GM12875 (cell line): ENCODE measurements at regions not wholly inside any gene's neighbourhood (a gene's known extent, or its start where the extent isn't known, plus 50 kb on each side); places are given as distances from the start of the nearest gene placed in this dataset.

Experiments used
- H3K4me3 ChIP-seq: one replicate; pipeline ENCODE4 v1.5.1; 2011; ENCODE audit warnings: low read depth, low read length, control low read depth
- CTCF ChIP-seq: IDR thresholded peaks from 2 replicates; pipeline ENCODE4 v1.5.1; 2011; ENCODE audit warnings: low read depth, mild to moderate bottlenecking, control low read depth, inconsistent platforms, low read length, moderate library complexity, borderline replicate concordance; ENCODE audit not compliant: insufficient read depth

GRCh38 chr1:208533746-208534598 is 289.8 kb upstream of the PLXNA2 start:
- H3K4me3 ChIP-seq = no peak overlapping the region
- no peak for TF ChIP-seq CTCF

DNA sequence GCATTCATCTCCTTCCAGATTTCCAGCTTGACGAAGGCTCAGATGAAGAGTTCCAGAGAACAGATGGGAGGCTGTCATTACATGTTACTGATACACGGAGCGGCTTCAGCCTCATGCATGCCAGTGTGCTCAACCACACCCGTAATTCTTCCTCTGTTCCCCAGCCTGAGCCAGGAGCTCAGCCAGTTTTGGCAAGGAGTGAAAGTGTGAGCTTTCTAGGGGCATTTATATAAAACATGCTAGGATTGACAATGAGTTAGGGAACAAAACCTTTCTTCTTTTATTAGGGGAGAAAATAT is 290.4 kb upstream of the PLXNA2 start:
- no peak for TF ChIP-seq CTCF
- no peak overlapping the region for H3K4me3 ChIP-seq

GRCh38 chr1:208534979-208535378 is 290.8 kb upstream of the PLXNA2 start:
- no peak overlapping the region for H3K4me3 ChIP-seq
- no peak for TF ChIP-seq CTCF

GRCh38 chr1:208535511-208535910 is 291.3 kb upstream of the PLXNA2 start:
- H3K4me3 ChIP-seq = no peak overlapping the region
- no peak for TF ChIP-seq CTCF

DNA sequence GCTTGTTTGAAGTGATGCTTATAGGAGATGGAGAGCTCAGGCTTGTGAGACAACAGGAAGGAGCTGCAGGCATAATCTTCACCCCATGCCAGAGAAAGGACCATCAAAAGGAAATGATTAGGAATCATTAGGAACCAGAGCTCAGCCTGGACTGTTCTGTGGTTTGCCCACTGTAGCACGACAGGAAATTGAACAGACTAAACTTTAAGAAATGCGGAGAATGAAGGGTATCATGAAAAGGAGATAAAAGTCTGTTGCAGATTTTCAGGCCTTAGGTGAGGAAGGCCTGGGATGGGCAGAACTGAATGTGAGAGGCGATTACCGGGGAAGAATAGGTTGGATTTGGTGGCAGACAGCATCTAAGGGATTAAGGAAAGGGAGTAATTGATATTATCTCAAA is 292.0 kb upstream of the PLXNA2 start:
- H3K4me3 ChIP-seq = no peak overlapping the region
- no peak for TF ChIP-seq CTCF

DNA sequence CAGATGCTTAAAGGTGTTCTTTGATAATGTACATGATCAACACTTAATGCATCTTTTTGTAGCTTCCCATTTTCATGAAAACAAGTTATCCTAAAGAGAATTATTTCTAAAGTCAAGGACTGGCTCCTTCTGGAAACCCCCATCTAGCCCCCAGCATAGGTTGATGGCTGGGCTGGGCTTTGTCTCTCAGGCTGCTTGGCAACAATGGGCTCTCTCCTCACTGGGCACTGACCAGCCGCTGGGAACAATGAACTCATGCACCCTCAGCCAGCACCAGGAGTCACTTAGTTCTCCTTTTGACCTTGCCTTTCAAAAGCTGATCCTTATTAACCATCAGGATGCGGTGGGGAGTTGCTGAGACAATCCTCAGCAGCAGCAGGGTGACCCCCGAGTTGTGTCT is 293.0 kb upstream of the PLXNA2 start:
- H3K4me3 ChIP-seq = no peak overlapping the region
- no peak for TF ChIP-seq CTCF

DNA sequence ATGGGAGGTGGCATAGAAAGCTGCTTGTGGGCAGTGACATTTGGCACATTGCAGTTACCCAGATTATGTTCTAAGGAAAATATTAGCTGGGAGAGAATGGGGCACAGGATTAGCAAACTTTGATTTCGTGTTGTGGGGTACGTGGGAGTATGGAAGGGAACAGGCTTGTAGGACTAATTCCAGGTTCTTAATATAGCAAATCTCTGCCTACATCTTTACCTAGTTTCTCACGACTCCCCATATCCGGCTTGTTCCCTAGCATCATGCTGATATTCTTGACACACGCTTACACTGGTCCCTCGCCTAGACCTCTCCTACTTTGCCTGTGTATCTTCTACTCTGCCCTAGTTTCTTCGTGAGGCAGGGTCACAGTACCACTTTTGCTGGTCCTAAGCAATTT is 293.9 kb upstream of the PLXNA2 start:
- H3K4me3 ChIP-seq = no peak overlapping the region
- TF ChIP-seq CTCF = no peak
